Nephron (organoid): ENCODE measurements at regions not wholly inside any gene's neighbourhood (a gene's known extent, or its start where the extent isn't known, plus 50 kb on each side); places are given as distances from the start of the nearest gene placed in this dataset.

Source experiments
- H3K27ac Mint-ChIP-seq, 3 experiments: 2 replicates each; pipeline ENCODE4 v1.8.0; 2020; ENCODE audit warnings: mixed read lengths in 3 of 3, mild to moderate bottlenecking in 2 of 3, moderate library complexity in 1 of 3
- H3K27me3 Mint-ChIP-seq: 2 replicates; pipeline ENCODE4 v1.8.0; 2021; ENCODE audit warnings: low read depth, mild to moderate bottlenecking, moderate library complexity, mixed read lengths
- H3K36me3 Mint-ChIP-seq: 2 replicates; pipeline ENCODE4 v1.8.0; 2020; ENCODE audit warnings: low read depth, mixed read lengths
- H3K4me1 Mint-ChIP-seq: 2 replicates; pipeline ENCODE4 v1.8.0; 2020; ENCODE audit warnings: mixed read lengths
- H3K4me3 Mint-ChIP-seq, 3 experiments: 2 replicates each; pipeline ENCODE4 v1.8.0; 2020; ENCODE audit warnings: mild to moderate bottlenecking in 3 of 3, mixed read lengths in 3 of 3, moderate library complexity in 2 of 3
- H3K9me3 Mint-ChIP-seq: 2 replicates; pipeline ENCODE4 v1.8.0; 2020; ENCODE audit warnings: mixed read lengths
- CTCF ChIP-seq, 3 experiments: fragments of 200-600 bp; sonication (generic); IDR thresholded peaks; one replicate each; pipeline ENCODE4 v1.5.0; 2021; ENCODE audit warnings: antibody characterized with exemption in 3 of 3; ENCODE audit not compliant: unreplicated experiment in 3 of 3

DNA sequence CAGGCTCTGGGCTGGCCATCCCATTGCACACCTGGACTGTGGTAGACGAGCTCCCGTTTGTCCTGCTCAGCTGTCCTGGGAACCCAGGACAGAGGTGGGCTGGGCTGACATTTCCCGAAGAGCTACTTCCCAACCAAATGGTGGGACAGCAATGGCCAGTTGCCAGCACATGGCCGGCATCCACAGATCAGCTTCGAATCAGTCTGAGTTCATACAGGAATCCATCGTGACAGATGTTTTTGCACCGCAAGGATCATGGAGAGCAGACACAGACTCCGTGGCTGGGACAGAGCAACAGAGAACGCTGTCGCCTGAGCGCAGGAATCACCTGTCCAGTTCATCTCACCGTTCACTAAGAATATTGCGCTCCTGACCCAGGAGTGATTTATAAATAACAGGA, 198.5 kb downstream of the TTLL2 start:
- Mint-ChIP-seq H3K27me3 (peaks cover 16% of the 10 kb centered on the region), H3K27ac (no peak overlapping the region), H3K9me3 (peaks cover 3% of the 10 kb centered on the region), H3K36me3 (no peaks in the 10 kb centered on the region), H3K4me3 (no peak overlapping the region), H3K4me1 (peaks cover 25% of the 10 kb centered on the region)
- TF ChIP-seq CTCF (IDR thresholded peaks at IDR 0.05; ENCODE audit: unreplicated experiment in 3 of 3), result no peak

- Mint-ChIP-seq H3K4me1 (peaks cover 31% of the 10 kb centered on the region), H3K27me3 (peaks cover 16% of the 10 kb centered on the region), H3K36me3 (no peaks in the 10 kb centered on the region), H3K9me3 (no peaks in the 10 kb centered on the region), H3K4me3 (no peak overlapping the region), H3K27ac (peak overlapping the region in 1 of 3 experiments; percentile 39)
- TF ChIP-seq CTCF (IDR thresholded peaks at IDR 0.05; ENCODE audit: unreplicated experiment in 3 of 3), result no peak
These were observed 199.6 kb downstream of the TTLL2 start for GRCh38 chr6:167524261-167525111.

GRCh38 chr6:167525774-167526173, 200.9 kb downstream of the TTLL2 start:
- H3K27ac Mint-ChIP-seq, result peak overlapping the region; percentile 72 to 83 (median 77)
- H3K27me3 Mint-ChIP-seq, result peaks cover 16% of the 10 kb centered on the region
- no peaks in the 10 kb centered on the region for H3K9me3 Mint-ChIP-seq
- H3K36me3 Mint-ChIP-seq, result no peaks in the 10 kb centered on the region
- TF ChIP-seq CTCF (IDR thresholded peaks at IDR 0.05; ENCODE audit: unreplicated experiment in 3 of 3), result no peak
- no peak overlapping the region for H3K4me3 Mint-ChIP-seq
- peaks cover 44% of the 10 kb centered on the region for H3K4me1 Mint-ChIP-seq

DNA sequence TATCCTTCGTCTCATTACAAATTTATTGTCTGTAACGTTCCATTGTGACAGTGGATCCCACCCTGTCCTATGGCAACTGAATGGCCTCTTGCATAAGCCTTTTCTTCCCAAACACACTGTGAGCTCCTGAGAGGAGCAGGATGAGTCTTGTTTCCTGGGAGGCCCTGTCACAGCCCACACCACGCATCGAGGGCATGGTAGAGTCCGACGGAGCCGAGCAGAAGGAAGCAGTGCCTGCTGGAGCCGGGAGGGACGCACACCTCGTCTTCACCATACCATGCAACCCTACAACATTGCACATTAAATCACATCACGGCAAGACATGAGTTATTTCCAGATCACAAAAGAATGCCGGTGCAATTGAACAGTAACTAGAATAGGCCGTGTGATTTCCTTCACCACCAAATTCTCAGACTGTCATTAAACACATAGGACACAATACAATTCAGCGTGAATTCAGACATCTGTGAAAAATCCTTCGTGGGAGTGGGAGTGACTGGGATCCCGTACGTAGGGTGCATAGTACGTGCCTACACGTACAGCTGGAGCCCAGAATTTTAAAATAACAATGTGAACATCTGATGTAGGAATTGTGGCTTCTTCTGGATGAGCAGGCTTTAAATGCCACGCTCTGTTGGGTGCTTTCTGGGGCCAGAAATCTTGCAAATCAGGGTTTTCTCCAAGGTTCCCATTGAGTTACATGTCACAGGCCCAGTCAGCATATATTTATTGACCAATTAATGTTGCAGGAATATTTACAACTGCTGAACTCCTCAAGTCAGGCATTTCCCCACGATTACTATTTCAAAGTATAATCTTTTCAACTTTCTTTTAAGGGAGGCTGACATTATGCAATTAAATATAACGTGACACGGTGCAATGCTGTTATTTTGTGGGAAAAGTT, 201.8 kb downstream of the TTLL2 start:
- H3K9me3 Mint-ChIP-seq, result no peaks in the 10 kb centered on the region
- H3K4me3 Mint-ChIP-seq, result no peak overlapping the region

DNA sequence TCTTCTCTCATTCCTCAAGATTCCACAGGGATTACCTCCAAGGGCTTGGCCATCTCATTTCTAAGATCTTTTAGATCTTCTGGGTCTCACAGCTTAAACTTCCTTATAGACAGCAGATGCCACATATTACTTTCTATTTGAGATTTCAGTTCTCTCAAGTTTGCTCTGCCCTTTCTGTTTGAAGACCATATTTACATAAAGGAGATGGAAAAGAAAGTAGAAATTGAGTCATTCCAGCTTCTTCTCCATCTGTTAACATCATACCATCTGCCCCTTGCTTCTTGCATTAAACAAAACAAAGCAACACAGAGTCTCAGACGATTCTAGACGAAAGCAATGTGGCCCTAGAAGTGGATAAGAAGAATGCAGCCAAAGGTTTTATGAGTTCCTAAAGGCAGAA, 203.4 kb downstream of the TTLL2 start:
- H3K27me3 Mint-ChIP-seq, result peaks cover 19% of the 10 kb centered on the region
- no peak for TF ChIP-seq CTCF (IDR thresholded peaks at IDR 0.05; ENCODE audit: unreplicated experiment in 3 of 3)
- H3K4me1 Mint-ChIP-seq, result peaks cover 60% of the 10 kb centered on the region
- no peaks in the 10 kb centered on the region for H3K9me3 Mint-ChIP-seq
- H3K27ac Mint-ChIP-seq, result peak overlapping the region; percentile 35 to 77 (median 61)
- H3K36me3 Mint-ChIP-seq, result no peaks in the 10 kb centered on the region
- H3K4me3 Mint-ChIP-seq, result no peak overlapping the region

More for the DNA sequence above, 201.8 kb downstream of the TTLL2 start:
- H3K27me3 Mint-ChIP-seq, result peaks cover 11% of the 10 kb centered on the region
- no peak for TF ChIP-seq CTCF (IDR thresholded peaks at IDR 0.05; ENCODE audit: unreplicated experiment in 3 of 3)
- peaks cover 53% of the 10 kb centered on the region for H3K4me1 Mint-ChIP-seq
- peak overlapping the region; percentile 72 to 83 (median 77) for H3K27ac Mint-ChIP-seq
- H3K36me3 Mint-ChIP-seq, result no peaks in the 10 kb centered on the region
